Stimulated activated naive CD8-positive, alpha-beta T cell treated with anti-CD3 and anti-CD28 coated beads, Interleukin-15, Interleukin-2, amounts not matched to agents 100 U/mL and 50 U/mL, for 24 hours (primary cell): ENCODE measurements at regions not wholly inside any gene's neighbourhood (a gene's known extent, or its start where the extent isn't known, plus 50 kb on each side); places are given as distances from the start of the nearest gene placed in this dataset.

Experiments used
- ATAC-seq: fragments of 150-1000 bp; cut with Tn5 transposase; one replicate; pipeline ENCODE4 v1.10.0; 2021
- DNase-seq: peaks from one replicate; pipeline ENCODE4 v3.0.0; 2021

DNA sequence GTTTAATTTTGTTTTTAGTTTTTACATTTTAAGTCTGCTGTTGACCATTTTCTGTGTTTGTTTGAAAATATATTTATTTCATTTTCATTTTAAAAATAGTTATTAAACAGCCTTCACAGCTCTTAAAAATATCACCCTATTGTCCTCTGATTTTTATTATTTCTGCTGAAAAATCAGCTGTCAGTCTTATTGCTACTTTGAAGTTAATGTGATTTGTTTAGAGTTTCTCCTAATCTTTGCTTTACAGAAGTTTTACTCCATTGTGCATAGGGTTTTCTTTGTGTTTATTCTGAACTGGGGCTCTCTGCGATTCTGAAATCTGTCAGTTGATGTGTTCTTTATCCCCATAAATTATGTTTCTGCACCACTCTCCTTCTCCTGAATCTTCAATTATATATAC lies 486.3 kb downstream of the SOX5 start:
- no peak for DNase-seq
- ATAC-seq: no peak

DNA sequence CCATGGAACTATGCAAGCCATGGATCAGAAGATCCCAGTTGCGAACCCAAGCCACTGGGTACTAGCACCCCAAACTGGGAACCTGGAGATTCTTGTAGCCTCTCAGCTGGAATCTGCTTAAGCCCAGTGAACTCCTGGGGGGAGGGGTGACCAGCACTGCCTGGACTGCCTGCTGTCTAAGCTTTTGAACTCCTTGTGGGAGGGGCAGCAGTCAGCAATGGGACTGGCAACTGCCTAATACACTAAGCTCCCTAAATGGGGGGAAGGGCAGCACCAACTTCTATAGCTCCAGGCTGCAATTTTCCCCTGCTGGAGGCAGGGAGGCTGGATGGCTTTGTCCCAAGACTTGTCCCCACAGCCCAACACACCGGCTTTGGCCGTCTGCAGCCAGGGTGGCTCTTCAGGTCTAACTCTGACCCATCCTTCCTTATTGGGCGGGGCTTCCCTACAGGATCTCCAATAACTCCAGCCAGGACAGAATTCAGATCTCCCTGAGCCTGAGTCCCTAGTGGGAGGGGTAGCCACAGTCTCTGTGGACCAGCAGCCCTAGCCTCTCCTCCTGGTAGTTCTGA lies 485.1 kb downstream of the SOX5 start:
- ATAC-seq (no peak), DNase-seq (no peak)

DNA sequence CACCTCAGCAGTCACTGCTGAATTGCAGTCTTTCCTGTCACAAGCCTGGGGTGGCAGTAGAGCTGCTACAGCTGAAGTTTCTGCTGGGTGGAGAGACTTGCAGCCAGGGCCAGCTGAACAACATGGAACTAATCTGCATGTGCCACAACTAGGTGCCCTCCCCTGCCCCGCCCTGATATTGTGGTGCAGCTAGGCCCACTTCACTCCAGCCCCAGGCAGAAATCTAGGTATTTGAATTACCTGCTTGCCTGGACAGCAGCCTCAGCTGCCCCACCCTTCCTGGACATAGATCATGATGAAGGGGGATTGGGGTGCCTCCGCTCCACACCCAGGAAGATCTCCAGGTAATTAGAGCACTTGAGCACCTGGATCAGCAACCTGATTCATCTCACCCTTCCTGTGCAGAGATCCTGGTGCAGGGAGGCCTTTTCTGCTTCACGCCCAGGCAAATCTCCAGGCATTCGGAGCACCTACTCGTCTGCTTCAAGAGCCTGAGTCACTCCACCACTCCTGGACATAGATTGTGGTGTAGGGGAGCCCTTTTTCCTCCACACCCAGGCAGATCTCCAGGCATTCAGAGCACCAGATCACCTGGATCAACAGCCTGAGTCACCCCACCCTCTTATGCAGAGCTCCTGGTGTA lies 477.0 kb downstream of the SOX5 start:
- DNase-seq (no peak), ATAC-seq (no peak)

DNA sequence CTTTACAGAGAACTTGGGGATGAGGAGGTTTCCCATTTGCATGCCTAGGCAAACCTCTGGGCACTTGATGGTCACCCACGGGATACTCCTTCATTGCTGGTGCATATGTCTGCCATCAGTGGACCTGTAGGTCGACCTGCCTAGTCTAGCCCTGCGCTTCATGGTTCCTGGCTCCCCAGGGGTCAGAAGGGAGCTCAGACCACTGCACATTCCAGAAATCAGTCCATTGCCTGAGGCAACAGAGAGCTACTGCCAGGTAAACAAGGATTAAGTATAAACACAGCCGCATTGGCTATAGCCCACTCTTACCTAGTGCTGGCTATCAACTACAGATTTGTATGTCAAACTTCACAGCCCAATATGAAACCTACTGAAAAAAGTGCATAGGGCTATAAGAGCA lies 476.4 kb downstream of the SOX5 start:
- ATAC-seq: no peak
- no peak for DNase-seq

DNA sequence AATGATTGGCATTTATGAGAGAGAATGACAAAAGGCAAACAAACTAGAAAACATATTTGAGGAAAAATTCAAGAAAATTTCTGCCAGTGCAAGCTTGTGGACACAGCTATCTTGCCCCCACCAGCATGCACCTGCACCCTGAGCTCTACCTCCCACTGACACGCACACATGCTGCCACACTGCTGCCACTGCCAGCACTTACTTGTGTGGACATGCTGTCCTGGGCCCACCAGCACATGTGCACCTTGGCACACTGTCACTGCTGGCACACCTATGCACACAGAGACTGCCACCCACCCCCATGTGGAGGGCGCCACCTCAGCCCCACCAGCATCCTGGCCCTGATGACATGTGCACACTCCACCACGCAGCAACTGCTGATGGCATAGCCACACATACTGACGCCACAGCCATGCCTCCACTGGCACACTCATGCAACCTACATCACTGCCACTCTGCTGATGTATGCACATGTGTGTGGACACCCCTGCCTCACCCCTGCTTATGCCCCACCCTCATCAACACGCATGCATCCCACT lies 475.0 kb downstream of the SOX5 start:
- DNase-seq (no peak), ATAC-seq (no peak)
